PC-9 (cell line): ENCODE measurements at regions not wholly inside any gene's neighbourhood (a gene's known extent, or its start where the extent isn't known, plus 50 kb on each side); places are given as distances from the start of the nearest gene placed in this dataset.

ENCODE experiments used
- BruUV-seq: library from RNA; stranded (reverse); fragments of 400-500 nt; replicated peaks from 2 replicates; lab custom pipeline; 2021; lab: Mats Ljungman, UMichigan
- CTCF ChIA-PET: fragments of 300-600 bp; sonication (Branson Sonifier 250); formaldehyde crosslinking; loops from one replicate; lab custom pipeline; 2022; ENCODE audit warnings: antibody characterized with exemption; lab: Charles Lee
- POLR2A ChIA-PET: fragments of 300-600 bp; sonication (Branson Sonifier 250); formaldehyde crosslinking; loops from one replicate; lab custom pipeline; 2022; ENCODE audit warnings: antibody characterized with exemption; ENCODE audit not compliant: unreplicated experiment; lab: Charles Lee
- DNase-seq, 2 experiments: peaks; one replicate each; pipeline versions ENCODE4 v3.0.0 to v3.0.0-alpha.2; 2015 to 2022; ENCODE audit warnings: mixed read lengths in 1 of 2
- H2AFZ ChIP-seq: fragments of 200-600 bp; sonication (generic); 2 replicates; pipeline ENCODE4 v1.8.1; 2017; ENCODE audit warnings: antibody characterized with exemption
- H3F3A ChIP-seq: fragments of 200-600 bp; sonication (generic); 2 replicates; pipeline ENCODE4 v1.8.1; 2017; ENCODE audit warnings: antibody characterized with exemption, mild to moderate bottlenecking, low read depth; ENCODE audit not compliant: insufficient read depth
- H3K27ac ChIP-seq: fragments of 200-600 bp; sonication (generic); 2 replicates; pipeline ENCODE4 v1.6.1; 2016; ENCODE audit warnings: mixed run types
- H3K27me3 ChIP-seq: fragments of 200-600 bp; sonication (generic); 2 replicates; pipeline ENCODE4 v1.6.1; 2016; ENCODE audit warnings: low read depth, mixed run types; ENCODE audit not compliant: insufficient read depth
- H3K36me3 ChIP-seq: fragments of 200-600 bp; sonication (generic); 2 replicates; pipeline ENCODE4 v1.6.1; 2016; ENCODE audit warnings: low read depth, mixed run types
- H3K4me1 ChIP-seq: fragments of 200-600 bp; sonication (generic); replicated peaks from 2 replicates; pipeline ENCODE4 v1.6.1; 2016; ENCODE audit warnings: mixed run types; ENCODE audit not compliant: insufficient read depth
- H3K4me2 ChIP-seq: fragments of 200-600 bp; sonication (generic); 2 replicates; pipeline ENCODE4 v1.6.1; 2017; ENCODE audit warnings: mixed run types
- H3K4me3 ChIP-seq: fragments of 200-600 bp; sonication (generic); 2 replicates; pipeline ENCODE4 v1.6.1; 2016; ENCODE audit warnings: mixed run types
- H3K79me2 ChIP-seq: fragments of 200-600 bp; sonication (generic); 2 replicates; pipeline ENCODE4 v1.6.1; 2017; ENCODE audit warnings: low read depth, mixed run types
- H3K9me2 ChIP-seq: fragments of 200-600 bp; sonication (generic); 2 replicates; pipeline ENCODE4 v1.8.1; 2017; ENCODE audit warnings: mild to moderate bottlenecking; ENCODE audit not compliant: insufficient read depth
- H3K9me3 ChIP-seq: fragments of 200-600 bp; sonication (generic); 2 replicates; pipeline ENCODE4 v1.8.1; 2016; ENCODE audit warnings: low read depth; ENCODE audit not compliant: insufficient read depth
- H4K20me1 ChIP-seq: fragments of 200-600 bp; sonication (generic); 2 replicates; pipeline ENCODE4 v1.8.1; 2017; ENCODE audit not compliant: insufficient read depth
- EZH2 ChIP-seq: fragments of 200-600 bp; sonication (generic); IDR thresholded peaks from 2 replicates; pipeline ENCODE4 v1.8.0; 2017; ENCODE audit warnings: antibody characterized with exemption, low read depth
- intact Hi-C: fragments of 100-400 bp; cut with micrococcal nuclease; formaldehyde crosslinking; loops from one replicate; pipeline ENCODE4 v1.10.0; 2022; ENCODE audit not compliant: unreplicated experiment
- TF ChIP-seq, protein P1 (sequence below): fragments of 200-600 bp; sonication (generic); conservative IDR thresholded peaks from 2 replicates; pipeline ENCODE4 v1.6.1; 2017; ENCODE audit warnings: mixed run types, antibody characterized with exemption, mild to moderate bottlenecking, moderate library complexity

DNA sequence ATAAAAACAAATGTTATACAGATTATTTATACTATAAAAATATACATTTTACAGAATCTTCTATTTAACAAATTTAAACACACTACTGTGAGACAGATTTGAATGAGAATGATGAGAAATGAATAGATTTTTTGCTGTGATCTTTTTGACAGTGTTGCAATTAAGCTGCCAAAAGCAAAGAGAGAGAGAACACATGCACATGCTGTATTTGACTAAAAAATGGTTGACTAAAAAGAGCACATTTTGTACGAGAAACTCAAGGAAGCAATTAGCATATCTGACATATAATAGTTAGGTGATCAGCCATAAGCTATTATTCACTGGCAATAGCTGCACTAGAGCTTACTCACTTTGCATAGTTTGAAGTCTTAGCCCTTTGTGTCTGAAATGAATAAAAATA is 115.8 kb downstream of the SYT10 start:
- Histone ChIP-seq H3F3A (no peaks in the 10 kb centered on the region), H3K4me3 (no peak overlapping the region), H3K27ac (no peak overlapping the region), H4K20me1 (no peaks in the 10 kb centered on the region; the same call in 1 of the 2 replicates), H3K79me2 (no peaks in the 10 kb centered on the region), H3K4me1 (no peaks in the 10 kb centered on the region), H3K36me3 (no peaks in the 10 kb centered on the region), H3K9me2 (no peaks in the 10 kb centered on the region; the same call in 1 of the 2 replicates), H3K27me3 (no peaks in the 10 kb centered on the region), H3K4me2 (no peak overlapping the region), H2AFZ (no peak overlapping the region), H3K9me3 (no peaks in the 10 kb centered on the region)
- ChIA-PET CTCF (no interaction called here), POLR2A (no interaction called here)
- no peak for DNase-seq
- BruUV-seq: no TSS peak
- TF ChIP-seq, protein P1, sequence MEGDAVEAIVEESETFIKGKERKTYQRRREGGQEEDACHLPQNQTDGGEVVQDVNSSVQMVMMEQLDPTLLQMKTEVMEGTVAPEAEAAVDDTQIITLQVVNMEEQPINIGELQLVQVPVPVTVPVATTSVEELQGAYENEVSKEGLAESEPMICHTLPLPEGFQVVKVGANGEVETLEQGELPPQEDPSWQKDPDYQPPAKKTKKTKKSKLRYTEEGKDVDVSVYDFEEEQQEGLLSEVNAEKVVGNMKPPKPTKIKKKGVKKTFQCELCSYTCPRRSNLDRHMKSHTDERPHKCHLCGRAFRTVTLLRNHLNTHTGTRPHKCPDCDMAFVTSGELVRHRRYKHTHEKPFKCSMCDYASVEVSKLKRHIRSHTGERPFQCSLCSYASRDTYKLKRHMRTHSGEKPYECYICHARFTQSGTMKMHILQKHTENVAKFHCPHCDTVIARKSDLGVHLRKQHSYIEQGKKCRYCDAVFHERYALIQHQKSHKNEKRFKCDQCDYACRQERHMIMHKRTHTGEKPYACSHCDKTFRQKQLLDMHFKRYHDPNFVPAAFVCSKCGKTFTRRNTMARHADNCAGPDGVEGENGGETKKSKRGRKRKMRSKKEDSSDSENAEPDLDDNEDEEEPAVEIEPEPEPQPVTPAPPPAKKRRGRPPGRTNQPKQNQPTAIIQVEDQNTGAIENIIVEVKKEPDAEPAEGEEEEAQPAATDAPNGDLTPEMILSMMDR: no peak
- TF ChIP-seq EZH2: no peak
- intact Hi-C loops: no loop called here

DNA sequence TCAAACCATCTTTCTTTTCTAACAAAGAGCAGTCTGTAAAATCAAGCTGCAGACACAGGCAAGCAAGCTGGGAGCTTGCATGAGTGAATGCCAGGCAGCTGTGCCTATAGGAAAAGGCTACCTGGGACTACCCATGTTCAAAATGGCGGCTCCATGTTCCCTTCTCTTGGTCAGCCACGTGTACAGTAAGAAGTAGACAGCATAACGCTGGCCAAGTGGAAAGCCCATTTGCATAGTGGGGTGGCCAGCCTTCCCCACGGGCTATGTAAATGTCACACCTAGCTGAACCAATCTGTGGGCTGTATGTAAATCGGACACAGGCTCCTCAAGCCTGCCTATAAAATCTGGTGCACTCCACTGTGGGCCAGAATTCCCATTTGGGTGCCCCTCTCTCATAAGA is 117.1 kb downstream of the SYT10 start:
- Histone ChIP-seq H3K36me3 (no peaks in the 10 kb centered on the region), H3K9me2 (no peaks in the 10 kb centered on the region; the same call in 1 of the 2 replicates), H3K9me3 (no peaks in the 10 kb centered on the region), H3F3A (no peaks in the 10 kb centered on the region), H3K4me1 (no peaks in the 10 kb centered on the region), H3K4me3 (no peak overlapping the region), H3K27me3 (no peaks in the 10 kb centered on the region), H3K79me2 (no peaks in the 10 kb centered on the region), H2AFZ (0 out of 2 replicates have a peak overlapping the region, but pooled peaks have one; percentile 10), H3K27ac (no peak overlapping the region), H4K20me1 (no peaks in the 10 kb centered on the region; the same call in 1 of the 2 replicates), H3K4me2 (no peak overlapping the region)
- POLR2A ChIA-PET: no interaction called here
- no peak for DNase-seq
- intact Hi-C loops: no loop called here
- CTCF ChIA-PET: no interaction called here
- TF ChIP-seq, protein P1: no peak
- TF ChIP-seq EZH2: no peak
- no TSS peak for BruUV-seq

DNA sequence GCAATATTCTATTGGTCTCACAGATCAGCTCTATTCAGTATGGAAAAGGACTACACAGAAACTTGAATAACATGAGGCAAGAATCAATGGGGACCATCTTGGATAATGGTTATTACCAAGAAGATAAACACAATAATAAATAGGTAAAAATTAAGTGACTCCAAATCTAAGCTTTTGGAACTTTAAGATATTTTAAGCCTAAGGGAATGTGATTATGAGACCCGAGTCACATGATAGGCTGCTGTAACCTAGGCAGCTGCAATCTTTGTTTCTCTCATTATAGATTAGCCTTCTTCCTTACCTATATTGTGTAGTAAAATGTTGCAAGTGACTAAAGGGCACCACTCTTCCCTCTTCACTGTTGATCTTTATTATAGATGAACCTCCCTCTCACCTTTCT is 121.9 kb downstream of the SYT10 start:
- BruUV-seq: no TSS peak
- Histone ChIP-seq H3K4me1 (0 out of 2 replicates have a peak, but pooled peaks cover 3% of the 10 kb centered on the region), H3K27ac (no peak overlapping the region), H2AFZ (no peak overlapping the region), H3K9me2 (no peaks in the 10 kb centered on the region), H3K36me3 (no peaks in the 10 kb centered on the region), H3K9me3 (no peaks in the 10 kb centered on the region), H3K79me2 (no peaks in the 10 kb centered on the region), H3K4me3 (no peak overlapping the region), H3F3A (no peaks in the 10 kb centered on the region), H3K4me2 (no peak overlapping the region), H3K27me3 (no peaks in the 10 kb centered on the region), H4K20me1 (no peaks in the 10 kb centered on the region; the same call in 1 of the 2 replicates)
- CTCF ChIA-PET: no interaction called here
- TF ChIP-seq, protein P1: no peak
- TF ChIP-seq EZH2: no peak
- intact Hi-C loops: no loop called here
- no peak for DNase-seq
- POLR2A ChIA-PET: no interaction called here
